Natural killer cell (primary cell): ENCODE measurements at regions not wholly inside any gene's neighbourhood (a gene's known extent, or its start where the extent isn't known, plus 50 kb on each side); places are given as distances from the start of the nearest gene placed in this dataset.

ENCODE experiments used
- ATAC-seq, 3 donors: fragments of 150-1000 bp in 2 of 3; fragments of 200-7000 bp in 1 of 3; cut with Tn5 transposase; 1 replicate in 1 of 3; 2 replicates in 2 of 3; pipeline ENCODE4 v1.10.0; 2021; ENCODE audit warnings: mild to moderate bottlenecking in 2 of 3, moderate library complexity in 2 of 3
- DNase-seq, 2 donors: peaks; one replicate each; pipeline versions ENCODE4 v3.0.0 to v3.0.0-alpha.2; 2013 to 2021; ENCODE audit warnings: mixed read lengths in 1 of 2
- H3K27ac ChIP-seq: one replicate; pipeline ENCODE4 v1.5.1; 2013; ENCODE audit warnings: mild to moderate bottlenecking, low read length
- H3K27me3 ChIP-seq: one replicate; pipeline ENCODE4 v1.6.1; 2013; ENCODE audit warnings: low read length; ENCODE audit not compliant: control insufficient read depth, insufficient read depth
- H3K36me3 ChIP-seq: one replicate; pipeline ENCODE4 v1.6.1; 2013; ENCODE audit warnings: low read length; ENCODE audit not compliant: control insufficient read depth, insufficient read depth
- H3K4me1 ChIP-seq: one replicate; pipeline ENCODE4 v1.6.1; 2013; ENCODE audit warnings: low read length; ENCODE audit not compliant: control insufficient read depth, insufficient read depth
- H3K4me3 ChIP-seq: one replicate; pipeline ENCODE4 v1.5.1; 2013; ENCODE audit warnings: low read length
- H3K9me3 ChIP-seq: one replicate; pipeline ENCODE4 v1.6.1; 2013; ENCODE audit warnings: low read length; ENCODE audit not compliant: control insufficient read depth, insufficient read depth
- H3K27ac Mint-ChIP-seq, 2 donors: one replicate each; pipeline ENCODE4 v1.8.0; 2022; ENCODE audit warnings: mild to moderate bottlenecking in 2 of 2, mixed read lengths in 2 of 2, moderate library complexity in 1 of 2
- H3K27me3 Mint-ChIP-seq, 2 donors: one replicate each; pipeline ENCODE4 v1.8.0; 2022; ENCODE audit warnings: low read depth in 2 of 2, mixed read lengths in 2 of 2
- H3K36me3 Mint-ChIP-seq: one replicate; pipeline ENCODE4 v1.8.0; 2022; ENCODE audit warnings: mixed read lengths
- H3K4me1 Mint-ChIP-seq, 2 donors: one replicate each; pipeline ENCODE4 v1.8.0; 2022; ENCODE audit warnings: mixed read lengths in 2 of 2
- H3K4me3 Mint-ChIP-seq: one replicate; pipeline ENCODE4 v1.8.0; 2022; ENCODE audit warnings: mild to moderate bottlenecking, moderate library complexity, mixed read lengths
- H3K9me3 Mint-ChIP-seq, 2 donors: one replicate each; pipeline ENCODE4 v1.8.0; 2022; ENCODE audit warnings: mixed read lengths in 2 of 2
- WGBS: methylation state at CpG from one replicate; pipeline ENCODE4 v1.1.7; 2013; ENCODE audit warnings: missing lambda C conversion rate; ENCODE audit not compliant: insufficient coverage; 5-methylcytosine and 5-hydroxymethylcytosine counted together
- intact Hi-C: fragments of 100-400 bp; cut with micrococcal nuclease; formaldehyde crosslinking; loops from one replicate; pipeline ENCODE4 v1.14.2; 2022
- TF ChIP-seq, protein P1 (sequence below): fragments of 200-600 bp; IDR thresholded peaks from one replicate; pipeline ENCODE4 v1.8.0; 2022; ENCODE audit warnings: antibody characterized with exemption

DNA sequence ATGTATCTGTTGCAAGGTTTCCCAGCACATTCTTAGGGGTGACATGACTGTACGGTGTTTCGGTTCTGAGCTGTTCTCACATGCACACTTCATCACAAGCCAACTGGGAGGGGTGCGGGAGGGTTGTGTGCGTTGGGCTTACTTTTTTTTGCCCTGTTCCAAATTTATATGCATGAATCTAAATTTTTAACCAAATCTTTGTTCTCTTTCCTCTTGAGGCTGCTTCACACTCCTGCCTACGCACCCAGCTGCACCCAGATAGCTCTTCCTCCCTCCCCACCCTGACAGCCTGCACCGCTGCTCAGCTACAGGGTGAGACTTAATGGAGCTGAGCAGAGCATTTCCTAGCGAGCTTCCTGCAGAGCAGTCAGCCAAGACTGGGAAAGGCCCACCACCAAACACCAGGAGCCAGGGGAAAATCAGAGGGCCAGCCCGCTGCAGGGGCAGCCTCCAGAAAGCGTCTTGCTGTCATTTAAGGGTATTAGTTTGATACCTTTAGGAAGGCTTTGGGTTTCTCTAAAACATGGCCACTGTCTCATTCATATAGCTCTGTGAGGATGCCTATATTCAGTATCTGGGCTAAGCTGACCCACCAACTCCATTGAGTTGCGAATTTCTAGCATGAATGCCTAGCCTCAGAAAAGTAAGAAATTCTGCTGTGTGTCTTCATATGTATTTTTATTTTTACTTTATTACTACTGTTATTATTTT lies 84.5 kb downstream of the POU3F3 start:
- Mint-ChIP-seq H3K4me1 (no peaks in the 10 kb centered on the region), H3K27ac (no peak overlapping the region), H3K27me3 (peaks cover 0 to 3% of the 10 kb centered on the region in 2 donors), H3K9me3 (no peaks in the 10 kb centered on the region), H3K36me3 (no peaks in the 10 kb centered on the region), H3K4me3 (no peak overlapping the region)
- H3K27me3 ChIP-seq = no peaks in the 10 kb centered on the region
- DNase-seq (peak in 1 of 2 donors; percentile 18), ATAC-seq (no peak)
- no peaks in the 10 kb centered on the region for H3K4me1 ChIP-seq
- H3K36me3 ChIP-seq = no peaks in the 10 kb centered on the region
- no peaks in the 10 kb centered on the region for H3K9me3 ChIP-seq
- no peak overlapping the region for H3K27ac ChIP-seq
- no peak overlapping the region for H3K4me3 ChIP-seq
- intact Hi-C loops = no loop called here
- 64% methylated on average over 9 of the region's 10 CpGs for WGBS
- TF ChIP-seq, protein P1, sequence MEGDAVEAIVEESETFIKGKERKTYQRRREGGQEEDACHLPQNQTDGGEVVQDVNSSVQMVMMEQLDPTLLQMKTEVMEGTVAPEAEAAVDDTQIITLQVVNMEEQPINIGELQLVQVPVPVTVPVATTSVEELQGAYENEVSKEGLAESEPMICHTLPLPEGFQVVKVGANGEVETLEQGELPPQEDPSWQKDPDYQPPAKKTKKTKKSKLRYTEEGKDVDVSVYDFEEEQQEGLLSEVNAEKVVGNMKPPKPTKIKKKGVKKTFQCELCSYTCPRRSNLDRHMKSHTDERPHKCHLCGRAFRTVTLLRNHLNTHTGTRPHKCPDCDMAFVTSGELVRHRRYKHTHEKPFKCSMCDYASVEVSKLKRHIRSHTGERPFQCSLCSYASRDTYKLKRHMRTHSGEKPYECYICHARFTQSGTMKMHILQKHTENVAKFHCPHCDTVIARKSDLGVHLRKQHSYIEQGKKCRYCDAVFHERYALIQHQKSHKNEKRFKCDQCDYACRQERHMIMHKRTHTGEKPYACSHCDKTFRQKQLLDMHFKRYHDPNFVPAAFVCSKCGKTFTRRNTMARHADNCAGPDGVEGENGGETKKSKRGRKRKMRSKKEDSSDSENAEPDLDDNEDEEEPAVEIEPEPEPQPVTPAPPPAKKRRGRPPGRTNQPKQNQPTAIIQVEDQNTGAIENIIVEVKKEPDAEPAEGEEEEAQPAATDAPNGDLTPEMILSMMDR = no peak

GRCh38 chr2:104939570-104940217 lies 85.8 kb downstream of the POU3F3 start:
- peaks cover 2 to 5% of the 10 kb centered on the region in 2 donors for H3K27me3 Mint-ChIP-seq
- no peak overlapping the region for H3K27ac ChIP-seq
- H3K27ac Mint-ChIP-seq = no peak overlapping the region
- intact Hi-C loops = no loop called here
- DNase-seq (no peak), ATAC-seq (no peak)
- H3K9me3 Mint-ChIP-seq = no peaks in the 10 kb centered on the region
- no peaks in the 10 kb centered on the region for H3K36me3 ChIP-seq
- H3K4me1 ChIP-seq = no peaks in the 10 kb centered on the region
- no peaks in the 10 kb centered on the region for H3K36me3 Mint-ChIP-seq
- no peaks in the 10 kb centered on the region for H3K4me1 Mint-ChIP-seq
- TF ChIP-seq, protein P1 = no peak
- H3K4me3 ChIP-seq = no peak overlapping the region
- no peaks in the 10 kb centered on the region for H3K9me3 ChIP-seq
- no peaks in the 10 kb centered on the region for H3K27me3 ChIP-seq
- no peak overlapping the region for H3K4me3 Mint-ChIP-seq
- WGBS = 86% methylated on average over 10 of the region's 11 CpGs

DNA sequence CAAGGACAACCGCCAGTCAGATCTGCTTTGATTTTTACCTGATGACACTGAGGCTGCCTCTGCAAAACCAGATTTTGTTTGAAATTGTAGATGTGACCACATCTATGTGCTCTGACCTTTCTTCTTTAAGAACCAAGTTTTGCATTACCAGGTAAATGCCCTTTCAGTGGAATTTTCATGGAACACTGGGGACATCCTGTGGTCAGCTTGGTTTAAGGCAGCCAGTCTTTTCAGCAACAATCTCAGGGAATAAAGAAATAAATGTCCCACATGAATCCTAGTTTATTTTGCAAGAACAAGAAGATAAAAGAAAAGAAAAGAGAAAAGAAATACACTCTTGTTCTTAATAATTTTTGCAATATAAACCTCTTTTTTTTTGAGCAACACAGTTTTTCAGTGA lies 90.6 kb downstream of the POU3F3 start:
- H3K9me3 Mint-ChIP-seq = no peaks in the 10 kb centered on the region
- no peak overlapping the region for H3K27ac Mint-ChIP-seq
- H3K27me3 ChIP-seq = peaks cover 5% of the 10 kb centered on the region
- no peaks in the 10 kb centered on the region for H3K4me1 Mint-ChIP-seq
- intact Hi-C loops = no loop called here
- no peak overlapping the region for H3K4me3 Mint-ChIP-seq
- H3K36me3 Mint-ChIP-seq = no peaks in the 10 kb centered on the region
- ATAC-seq (no peak), DNase-seq (peak in 1 of 2 donors; percentile 5)
- H3K36me3 ChIP-seq = no peaks in the 10 kb centered on the region
- H3K4me3 ChIP-seq = no peak overlapping the region
- TF ChIP-seq, protein P1 = no peak
- H3K4me1 ChIP-seq = no peaks in the 10 kb centered on the region
- WGBS = 40% methylated on average over 1 of the region's 1 CpG
- no peaks in the 10 kb centered on the region for H3K9me3 ChIP-seq
- H3K27ac ChIP-seq = no peak overlapping the region
- peaks cover 6 to 24% of the 10 kb centered on the region in 2 donors for H3K27me3 Mint-ChIP-seq
